Fibroblast of the conjunctiva (primary cell): ENCODE measurements at regions not wholly inside any gene's neighbourhood (a gene's known extent, or its start where the extent isn't known, plus 50 kb on each side); places are given as distances from the start of the nearest gene placed in this dataset.

Experiments used
- DNase-seq: peaks from one replicate; pipeline ENCODE4 v3.0.0-alpha.2; 2010; ENCODE audit warnings: low read depth

DNA sequence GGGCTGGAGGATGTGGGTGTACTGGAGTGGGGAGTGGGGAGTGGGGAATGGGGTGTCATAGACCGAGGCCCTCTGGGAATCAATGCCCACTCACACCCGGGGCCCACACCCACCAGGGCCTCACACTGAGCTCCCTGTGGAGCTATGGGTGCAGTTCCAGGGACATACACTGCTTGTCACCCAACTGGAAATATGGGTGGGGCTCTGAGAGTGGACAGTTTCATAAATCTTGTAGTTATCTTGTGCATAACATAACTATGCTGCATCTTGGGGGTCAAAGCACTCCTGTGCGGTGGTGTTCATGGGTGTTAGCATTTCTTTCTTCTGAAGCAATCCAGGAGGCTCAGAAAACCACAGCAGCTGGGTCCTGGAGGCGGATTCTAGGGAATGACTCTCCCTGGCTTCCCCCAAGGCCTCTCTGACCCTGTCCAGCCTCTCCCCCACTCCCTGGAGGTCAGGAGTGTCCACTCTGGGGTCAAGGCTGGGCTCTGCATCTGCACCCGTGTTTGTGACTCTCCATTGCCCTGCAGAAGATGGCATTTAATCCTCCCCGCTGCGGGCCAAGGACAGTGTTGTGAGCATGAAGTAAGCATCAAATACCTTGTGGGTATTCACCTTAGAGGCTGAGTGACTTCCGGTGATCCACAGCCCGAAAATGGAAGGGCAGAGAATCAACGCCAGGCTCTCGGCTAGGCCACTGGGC, 172.5 kb downstream of the CTTN start:
- DNase-seq, result no peak

DNA sequence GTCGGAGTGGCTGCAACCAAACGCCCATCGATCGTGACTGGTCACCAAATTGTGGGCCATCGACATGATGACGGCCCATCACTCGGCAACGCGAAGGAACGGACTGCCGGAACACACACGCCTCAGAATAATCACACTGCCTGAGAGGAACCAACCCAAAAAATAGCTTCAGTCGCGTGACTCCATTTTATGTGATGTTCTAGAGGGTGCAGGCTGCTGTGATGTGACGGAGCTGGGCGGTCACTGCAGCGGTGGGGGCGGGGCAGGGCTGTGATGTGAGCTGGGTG, 174.6 kb downstream of the CTTN start:
- no peak for DNase-seq

DNA sequence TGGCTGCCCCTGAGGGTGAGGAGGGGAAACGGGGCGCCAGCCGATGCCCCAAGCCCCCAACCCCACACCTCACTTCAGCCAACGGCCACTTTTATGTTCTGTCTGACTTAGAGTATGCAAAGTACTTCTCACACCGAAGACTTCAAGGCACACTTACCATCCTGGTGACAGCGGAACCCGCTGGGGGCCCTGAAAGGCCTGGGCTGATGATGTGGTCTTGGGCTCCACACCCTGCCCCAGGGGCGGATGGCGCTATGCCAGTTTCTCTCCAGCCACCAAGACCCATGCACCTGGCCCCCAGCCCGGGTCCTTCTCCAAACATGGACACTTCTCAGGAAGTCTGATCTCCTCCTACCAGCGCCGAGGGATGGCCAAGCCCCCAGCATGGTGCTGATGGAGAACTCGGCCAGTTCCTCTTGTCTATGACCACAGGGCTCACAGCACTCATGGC, 175.4 kb downstream of the CTTN start:
- DNase-seq, result no peak

DNA sequence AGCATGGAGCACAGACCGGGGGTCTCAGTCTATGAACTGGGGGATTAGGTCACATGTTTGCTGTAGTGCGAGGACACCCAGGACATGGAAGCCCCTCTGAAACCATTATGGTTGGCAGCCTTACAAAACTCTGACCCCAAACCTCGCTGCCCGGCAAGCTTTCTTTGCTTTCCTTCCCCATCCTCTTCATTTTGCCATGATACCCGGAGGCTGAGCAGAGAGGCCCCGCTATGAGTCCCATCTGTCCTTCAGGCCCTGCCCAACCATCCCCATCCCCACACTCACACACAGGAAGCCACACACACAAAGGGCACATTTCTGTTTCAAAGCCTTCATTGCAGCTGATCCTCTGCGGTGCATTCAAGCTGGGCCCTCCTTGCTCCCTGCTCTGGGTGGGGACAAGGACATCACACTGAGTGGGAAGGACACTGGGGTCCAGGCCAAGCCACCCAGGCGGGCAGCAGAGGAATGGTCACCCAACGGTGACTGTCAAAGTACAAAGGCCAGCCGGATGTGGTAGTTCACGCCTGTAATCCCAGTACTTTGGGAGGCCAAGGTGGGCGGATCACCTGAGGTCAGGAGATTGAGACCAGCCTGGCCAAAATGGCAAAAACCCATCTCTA, 176.5 kb downstream of the CTTN start:
- DNase-seq, result no peak

DNA sequence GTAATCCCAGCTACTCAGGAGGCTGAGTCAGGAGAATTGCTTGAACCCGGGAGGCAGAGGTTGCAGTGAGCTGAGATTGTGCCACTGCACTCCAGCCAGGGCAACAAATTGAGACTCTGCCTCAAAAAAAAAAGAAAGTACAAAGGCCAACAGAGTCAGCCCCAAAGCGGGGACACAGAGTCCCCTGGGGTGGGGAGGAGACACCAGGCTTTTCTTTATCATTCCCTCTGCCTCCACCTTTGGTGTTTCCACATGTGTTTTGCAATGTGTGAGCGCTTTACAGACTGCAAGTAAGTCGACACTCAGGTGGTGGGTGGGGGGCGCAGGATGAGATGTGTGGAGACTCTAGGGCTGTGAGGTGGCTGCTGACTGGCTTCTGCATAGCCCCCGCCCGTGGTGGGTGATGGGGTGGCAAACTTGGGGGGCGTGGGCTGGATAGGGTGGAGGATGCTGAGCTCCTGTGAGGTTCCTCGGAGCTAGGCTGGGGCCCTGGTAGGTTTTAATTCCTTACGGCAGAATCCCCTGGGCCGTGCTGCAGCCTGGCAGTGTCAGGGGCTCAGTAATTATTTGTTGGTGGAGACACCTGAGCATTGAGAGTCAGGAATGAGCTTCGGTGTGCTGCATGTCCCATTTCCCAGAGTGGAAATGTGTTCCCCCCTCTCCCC, 177.2 kb downstream of the CTTN start:
- no peak for DNase-seq

DNA sequence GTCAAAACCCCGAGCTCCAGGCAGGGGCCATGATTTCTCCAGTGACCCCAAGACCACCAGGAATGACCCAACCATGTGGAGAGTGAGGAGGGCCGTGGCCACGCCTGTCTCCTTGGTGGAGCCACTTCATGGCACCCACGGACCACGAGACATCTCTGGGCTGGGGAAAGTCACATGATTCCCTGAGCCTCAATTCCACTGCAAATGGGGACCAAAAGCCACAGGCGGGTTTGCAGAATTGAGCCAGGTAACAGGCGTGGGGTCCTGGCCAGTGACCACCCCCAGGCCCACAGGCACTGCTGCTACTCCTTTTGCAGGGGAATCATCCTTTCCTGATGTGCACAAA, 178.9 kb downstream of the CTTN start:
- DNase-seq, result no peak

DNA sequence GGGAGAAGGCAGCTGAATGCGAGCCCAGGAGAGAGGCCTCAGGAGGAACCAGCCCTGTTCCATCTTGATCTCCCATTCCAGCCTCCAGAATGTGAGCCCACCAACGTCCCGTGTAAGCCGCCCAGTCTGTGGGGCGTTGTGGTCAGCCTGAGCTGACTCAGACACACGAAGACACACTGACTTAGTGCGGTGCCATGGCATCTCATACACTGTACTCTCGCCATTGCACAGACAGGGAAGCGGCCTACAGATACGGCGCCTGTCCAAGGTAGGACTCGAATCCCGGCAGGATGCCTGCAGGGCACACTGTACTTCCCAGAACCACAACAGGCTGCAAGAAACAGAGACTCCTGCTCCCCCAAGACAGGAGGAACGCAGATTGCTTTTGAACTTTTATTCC, 179.6 kb downstream of the CTTN start:
- DNase-seq, result no peak

DNA sequence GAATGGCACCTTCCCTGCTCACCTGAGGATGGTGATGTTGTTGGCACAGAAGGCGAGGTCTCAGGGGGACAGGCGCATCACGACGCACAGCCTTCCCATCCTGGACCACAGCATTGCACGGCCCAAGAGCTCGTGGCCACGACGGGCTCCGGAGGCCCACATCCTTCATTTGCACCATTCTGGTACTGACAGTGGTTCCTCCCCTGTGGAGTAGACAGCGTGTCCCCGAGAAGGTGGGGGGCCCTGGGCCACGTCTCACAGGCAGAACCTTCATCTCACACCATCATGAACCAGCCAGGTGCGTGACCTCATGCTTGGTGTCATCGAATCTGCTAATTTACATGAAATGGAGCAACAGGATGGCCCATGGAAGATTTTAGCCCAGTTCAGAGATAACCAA, 180.0 kb downstream of the CTTN start:
- no peak for DNase-seq

DNA sequence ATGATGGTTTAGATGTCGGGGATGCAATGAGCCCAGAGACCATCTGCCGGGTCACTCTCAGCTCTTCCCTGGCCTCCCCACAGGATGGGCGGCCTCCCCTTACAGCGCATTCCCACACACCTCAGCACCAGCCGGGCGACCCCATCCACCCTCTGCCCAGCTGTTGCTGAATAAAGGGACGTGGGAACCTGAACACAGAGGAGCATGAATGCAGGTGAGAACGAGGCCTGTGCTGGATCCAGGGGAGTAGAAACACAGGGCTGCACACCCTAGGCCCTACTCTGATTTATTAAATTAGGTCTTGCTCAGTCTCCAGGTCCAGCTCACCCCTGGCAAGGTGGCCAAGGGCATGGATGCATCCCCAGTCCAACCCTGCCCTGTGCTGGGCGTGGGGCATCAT, 180.5 kb downstream of the CTTN start:
- DNase-seq, result no peak

DNA sequence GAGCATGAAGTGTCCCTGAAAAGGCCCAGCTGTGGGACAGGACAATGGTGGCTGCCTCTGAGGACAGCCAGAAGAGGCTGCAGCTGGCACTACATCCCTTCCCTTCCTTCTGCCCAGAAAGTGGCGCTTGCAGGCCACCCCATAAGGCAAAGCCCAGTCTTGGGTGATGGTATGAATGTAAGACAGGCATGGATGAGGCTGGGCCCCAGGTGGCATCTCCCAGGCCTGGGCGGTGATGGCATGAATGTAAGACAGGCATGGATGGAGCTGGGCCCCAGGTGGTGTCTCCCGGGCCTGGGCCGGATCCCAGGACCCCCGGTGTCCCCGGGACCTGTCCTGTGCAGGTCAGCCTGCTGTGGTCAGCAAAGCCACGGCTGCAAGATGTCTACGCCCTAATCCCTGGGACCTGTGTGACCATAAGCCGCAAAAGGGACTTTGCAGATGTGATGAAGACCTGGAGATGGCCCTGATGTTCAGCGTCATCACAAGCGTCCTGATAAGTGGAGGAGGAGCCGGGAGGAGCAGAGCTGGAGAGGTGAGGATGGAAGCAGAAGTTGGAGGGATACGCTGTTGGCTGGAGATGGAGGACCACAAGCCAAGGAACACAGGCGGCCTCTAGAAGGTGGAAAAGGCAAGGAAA, 181.1 kb downstream of the CTTN start:
- DNase-seq, result no peak

DNA sequence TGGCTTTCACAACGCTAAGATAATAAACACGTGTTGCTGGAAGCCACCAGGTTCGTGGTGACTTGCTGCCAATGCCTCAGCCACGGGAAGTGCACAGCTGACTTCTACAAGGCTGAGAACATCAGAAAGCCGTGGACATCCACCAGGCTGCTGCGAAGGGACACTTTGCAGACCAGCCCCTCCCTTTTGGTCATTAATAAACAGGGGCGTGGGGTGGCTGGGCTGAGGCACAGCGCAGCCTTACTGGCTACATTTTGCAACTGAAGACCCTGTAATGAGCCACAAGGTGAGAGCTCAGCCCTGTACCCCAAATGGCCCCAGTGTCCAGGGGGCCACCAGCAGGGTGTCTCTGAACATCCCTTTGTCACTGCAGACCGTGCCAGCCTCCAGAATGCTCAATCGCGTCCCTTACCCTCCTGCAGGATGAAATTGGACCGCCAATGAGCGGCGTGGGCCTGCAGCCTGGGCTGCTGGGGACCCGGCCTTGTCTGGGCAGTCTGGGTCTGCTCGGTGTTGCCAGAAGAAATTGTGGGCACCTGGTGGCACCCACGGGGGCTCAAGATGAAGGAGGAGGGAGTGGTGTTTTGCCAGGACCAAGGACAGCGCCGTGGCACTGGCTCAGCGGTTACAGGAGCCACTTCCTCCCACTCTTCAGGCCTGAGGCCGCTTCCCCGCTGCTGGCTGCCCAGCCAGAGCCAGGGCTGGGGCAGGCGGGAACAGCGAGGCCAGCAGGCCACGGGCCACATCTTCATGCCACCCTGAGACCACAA, 181.9 kb downstream of the CTTN start:
- no peak for DNase-seq

DNA sequence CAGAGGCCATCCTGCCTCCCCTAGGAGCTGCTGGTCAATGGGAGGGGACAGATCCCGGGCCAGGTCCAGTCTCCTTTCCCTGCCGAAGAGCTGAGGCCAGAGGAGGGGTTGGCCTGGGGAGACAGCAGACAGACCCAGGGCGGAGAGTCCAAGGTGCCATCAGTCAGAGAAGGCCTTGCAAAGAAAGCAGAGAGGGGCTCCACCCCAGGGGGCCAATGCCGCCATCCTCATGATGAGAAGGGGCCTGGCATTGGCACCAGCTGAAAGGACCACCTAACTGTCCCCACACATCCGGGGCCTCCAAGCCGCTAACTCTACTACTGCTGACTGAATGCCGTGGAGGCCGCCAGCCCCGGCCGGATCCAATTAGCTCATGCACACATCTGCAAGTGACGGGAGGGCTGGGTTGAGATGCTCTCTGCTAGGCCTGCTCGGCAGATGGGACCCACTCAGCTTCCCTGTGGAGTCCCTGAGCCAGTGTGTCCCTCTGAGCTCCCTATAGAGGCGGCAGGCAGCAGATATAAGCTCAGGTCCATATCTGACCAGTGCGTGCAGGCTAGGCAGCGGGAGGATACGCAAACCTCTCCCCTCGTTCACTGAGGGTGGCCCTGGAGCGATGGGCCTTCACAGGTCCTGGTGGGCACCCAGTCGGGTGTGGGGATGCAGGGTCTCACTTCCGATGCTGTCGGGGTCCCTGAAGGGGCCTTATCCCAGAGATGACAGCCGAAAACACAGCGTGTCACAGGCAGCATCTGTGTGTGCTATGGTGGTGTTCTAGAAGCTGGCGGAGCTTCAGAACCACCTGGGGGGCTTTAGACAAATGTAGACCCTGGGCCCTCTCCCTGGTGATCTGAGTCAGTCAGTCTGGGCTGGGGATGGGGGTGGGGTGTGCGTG, 183.9 kb downstream of the CTTN start:
- DNase-seq, result no peak

DNA sequence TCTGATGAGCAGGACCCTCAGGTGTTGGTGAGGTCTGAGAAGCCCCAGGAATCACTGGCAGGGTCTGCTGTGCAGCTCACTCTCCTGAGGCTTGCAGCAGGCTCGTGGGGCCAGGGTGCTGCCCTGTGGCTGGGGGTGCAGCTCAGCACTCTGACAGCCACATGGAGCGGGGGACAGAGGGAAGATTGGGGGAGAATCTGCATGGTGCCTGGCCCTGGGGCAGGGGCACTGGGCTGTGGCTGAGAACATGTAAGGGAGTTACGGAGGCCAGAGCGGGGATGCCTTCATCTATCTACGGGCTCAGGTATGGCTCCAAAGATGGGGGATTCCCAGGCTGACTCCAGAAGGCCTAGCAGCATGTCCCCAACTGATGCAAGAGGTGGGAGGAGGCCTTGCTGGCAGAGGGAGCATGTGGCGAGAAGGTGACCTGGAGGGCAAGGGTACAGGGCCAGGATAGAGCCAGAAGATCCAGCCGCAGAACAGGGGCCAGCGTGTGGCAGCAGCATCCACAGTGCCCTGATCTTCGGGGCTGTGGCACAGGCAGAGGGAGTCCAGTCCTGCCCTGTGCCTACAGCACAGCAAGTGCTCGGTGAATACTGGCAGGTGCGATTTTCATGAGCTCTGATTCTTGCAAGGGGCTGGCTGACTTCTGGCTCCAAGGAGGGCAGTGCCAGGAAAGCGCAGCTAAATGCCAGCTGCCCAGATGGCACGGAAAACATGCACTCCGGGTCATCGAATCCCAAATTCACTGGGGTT, 184.7 kb downstream of the CTTN start:
- DNase-seq, result no peak

DNA sequence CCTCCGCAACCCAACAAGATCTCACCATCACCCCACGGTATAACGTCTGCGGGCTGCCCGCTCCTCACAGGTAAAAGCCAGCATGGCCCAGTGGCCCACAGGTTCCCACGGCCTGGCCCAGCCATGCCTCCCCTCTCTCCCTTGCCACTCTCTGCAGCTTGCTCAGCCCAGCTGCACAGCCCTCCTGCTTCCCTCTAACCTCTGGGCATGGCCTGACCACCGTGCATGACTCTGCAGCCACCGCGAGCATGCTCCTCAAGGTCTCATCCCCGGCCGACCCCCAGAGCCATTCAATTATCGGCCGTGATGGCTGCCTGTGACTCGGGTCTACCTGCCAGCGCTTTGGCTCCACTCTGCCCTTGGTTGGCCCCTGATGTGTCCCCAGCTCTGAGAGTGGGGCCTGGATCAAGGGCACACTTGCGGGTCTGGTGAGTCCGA, 185.5 kb downstream of the CTTN start:
- no peak for DNase-seq

DNA sequence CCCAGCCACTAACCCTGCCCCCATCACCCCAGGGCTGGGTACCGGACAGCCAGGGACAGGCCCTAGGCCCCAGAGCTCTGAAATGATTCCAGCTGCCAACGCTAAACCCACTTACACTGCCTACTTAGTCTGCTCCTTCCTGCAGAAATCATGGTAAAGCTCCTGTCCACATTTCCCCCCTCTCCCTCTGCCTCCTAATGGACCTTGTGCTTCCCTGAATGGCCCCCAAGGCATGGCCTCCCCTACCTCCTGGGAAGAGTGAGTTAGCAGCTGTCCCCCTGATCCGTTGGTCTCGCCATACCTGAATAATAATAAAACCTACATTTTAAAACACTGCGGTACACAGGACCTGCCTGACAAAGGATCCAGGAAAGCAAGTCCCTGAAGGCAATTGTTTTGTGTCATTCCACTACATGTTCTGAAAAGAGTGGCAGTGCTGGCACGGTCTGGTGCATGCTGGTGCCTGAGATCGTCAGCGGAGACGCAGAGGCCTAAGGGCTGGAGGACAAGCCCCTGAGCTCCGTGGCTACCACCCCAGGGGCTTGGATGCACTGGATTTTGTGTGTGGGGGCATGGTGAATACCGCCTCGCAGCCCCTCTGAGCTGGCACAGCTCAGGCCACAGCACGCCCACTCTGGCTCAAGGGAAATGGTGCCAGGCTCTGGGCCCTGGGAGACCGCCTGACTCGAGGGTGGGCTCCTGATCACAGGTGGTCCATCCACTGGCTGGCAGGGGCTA, 186.3 kb downstream of the CTTN start:
- DNase-seq, result no peak

DNA sequence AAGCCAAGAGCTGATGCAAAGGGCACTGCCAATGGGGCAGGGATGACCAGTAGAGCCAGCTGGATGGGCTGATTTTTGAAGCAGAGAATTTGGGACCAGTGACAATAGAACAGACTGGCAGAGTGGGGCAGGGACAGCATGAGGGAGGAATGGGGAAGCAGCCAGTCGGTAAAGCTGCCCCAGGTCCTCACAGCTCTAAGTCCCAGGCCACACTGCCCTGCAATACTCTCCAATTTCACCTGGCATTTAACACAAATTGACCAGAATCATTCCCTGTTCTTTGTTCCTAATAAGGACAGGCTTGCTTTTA, 186.9 kb downstream of the CTTN start:
- no peak for DNase-seq

DNA sequence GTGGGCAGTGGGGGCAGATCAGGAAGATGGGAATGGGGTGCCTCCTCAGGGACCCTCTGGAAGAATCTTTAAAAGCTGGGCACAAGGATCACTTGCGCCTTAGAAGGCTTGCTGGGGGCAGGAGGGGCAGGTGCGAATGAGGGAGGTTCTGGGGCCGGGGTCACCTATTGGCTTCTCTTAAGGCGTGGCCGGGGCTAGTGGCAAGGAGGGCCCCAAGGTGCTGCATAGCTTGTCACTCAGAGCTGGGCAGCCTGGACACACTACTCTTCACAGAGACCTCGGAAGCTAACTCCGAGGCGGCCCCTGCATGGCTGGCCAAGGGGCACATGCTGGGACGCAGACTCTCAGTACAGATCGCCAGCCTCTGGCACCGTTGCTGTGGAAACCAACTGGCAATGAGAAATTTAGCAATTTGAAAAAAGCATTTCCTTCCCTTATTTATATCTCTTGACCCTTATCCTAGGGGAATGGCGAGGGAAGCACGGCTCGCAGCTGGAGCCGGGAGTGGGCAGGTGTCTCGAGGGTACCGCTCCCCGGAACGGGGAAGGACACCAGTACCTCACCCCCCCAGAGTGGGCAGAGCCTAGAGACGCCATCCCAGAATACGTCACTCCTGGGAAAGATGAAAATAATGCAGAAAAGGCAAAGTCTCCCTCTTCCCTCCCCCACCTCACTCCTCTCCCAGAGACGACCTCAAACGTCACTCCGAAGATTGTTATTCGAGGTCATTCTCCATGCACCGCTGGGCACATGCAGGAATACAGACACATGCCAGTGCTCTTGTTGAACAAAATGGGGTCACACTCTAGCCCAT, 188.1 kb downstream of the CTTN start:
- no peak for DNase-seq

DNA sequence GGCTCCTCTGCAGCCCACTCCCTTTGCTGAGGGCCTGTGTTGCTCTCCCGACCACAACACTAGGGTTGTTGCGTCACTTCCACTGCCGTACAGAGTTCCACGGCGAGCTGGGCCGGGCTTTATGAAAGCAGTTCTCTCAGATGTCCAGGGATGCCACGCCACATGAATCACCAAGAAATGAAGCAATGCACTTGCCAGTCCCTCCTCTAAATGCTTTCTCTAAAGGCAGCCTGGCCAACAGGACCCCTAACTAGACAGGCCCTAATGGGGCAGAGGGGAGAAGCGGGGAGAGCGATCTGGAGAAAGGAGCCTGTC, 188.7 kb downstream of the CTTN start:
- no peak for DNase-seq

DNA sequence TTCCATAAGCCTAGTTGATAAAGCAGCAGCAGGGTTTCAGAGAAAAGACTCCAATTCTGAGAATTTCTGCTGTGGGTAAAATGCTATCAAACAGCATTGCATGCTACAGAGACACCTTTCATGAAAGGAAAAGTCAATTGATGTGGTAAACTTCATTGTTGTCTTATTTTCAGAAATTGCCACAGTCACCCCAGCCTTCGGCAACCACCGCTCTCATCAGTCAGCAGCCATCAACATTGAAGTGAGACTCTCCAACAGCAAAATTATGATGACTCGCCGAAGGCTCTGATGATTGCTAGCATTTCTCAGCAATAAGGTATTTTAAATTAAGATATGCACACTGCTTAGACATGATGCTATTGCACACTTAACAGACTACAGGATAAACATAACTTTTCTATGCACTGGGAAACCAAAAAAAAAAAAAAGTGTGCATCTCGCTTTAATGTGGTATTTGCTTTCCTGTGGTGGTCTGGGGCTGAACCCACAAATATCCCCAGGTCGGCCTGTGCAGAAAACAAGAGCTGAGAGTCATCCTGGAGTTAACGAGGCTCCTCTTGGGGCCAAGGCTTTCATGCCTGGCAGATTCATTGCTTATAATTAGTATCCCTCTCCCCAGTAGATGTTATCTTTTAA, 192.1 kb downstream of the CTTN start:
- DNase-seq, result no peak
